GM12875 (cell line): ENCODE measurements at regions not wholly inside any gene's neighbourhood (a gene's known extent, or its start where the extent isn't known, plus 50 kb on each side); places are given as distances from the start of the nearest gene placed in this dataset.

Source experiments
- H3K4me3 ChIP-seq: one replicate; pipeline ENCODE4 v1.5.1; 2011; ENCODE audit warnings: low read depth, low read length, control low read depth
- CTCF ChIP-seq: IDR thresholded peaks from 2 replicates; pipeline ENCODE4 v1.5.1; 2011; ENCODE audit warnings: low read depth, mild to moderate bottlenecking, control low read depth, inconsistent platforms, low read length, moderate library complexity, borderline replicate concordance; ENCODE audit not compliant: insufficient read depth

- H3K4me3 ChIP-seq: no peak overlapping the region
- no peak for TF ChIP-seq CTCF
These were observed 86.1 kb upstream of the NFIB start for GRCh38 chr9:14399756-14400657.

GRCh38 chr9:14398473-14398872, 84.5 kb upstream of the NFIB start:
- H3K4me3 ChIP-seq: no peak overlapping the region
- TF ChIP-seq CTCF: no peak

GRCh38 chr9:14396171-14396570, 82.2 kb upstream of the NFIB start:
- H3K4me3 ChIP-seq: no peak overlapping the region
- no peak for TF ChIP-seq CTCF

GRCh38 chr9:14395317-14396082, 81.6 kb upstream of the NFIB start:
- no peak overlapping the region for H3K4me3 ChIP-seq
- no peak for TF ChIP-seq CTCF

- no peak for TF ChIP-seq CTCF
- no peak overlapping the region for H3K4me3 ChIP-seq
These were observed 79.5 kb upstream of the NFIB start for GRCh38 chr9:14393418-14393817.

- no peak for TF ChIP-seq CTCF
- no peak overlapping the region for H3K4me3 ChIP-seq
These were observed 77.7 kb upstream of the NFIB start for GRCh38 chr9:14391620-14392019.
